DMS114 treated with DMSO at 0.1 percent for 48 hours (cell line): ENCODE measurements at regions not wholly inside any gene's neighbourhood (a gene's known extent, or its start where the extent isn't known, plus 50 kb on each side); places are given as distances from the start of the nearest gene placed in this dataset.

Experiments
- DNase-seq: peaks from one replicate; lab custom pipeline; 2025; ENCODE audit not compliant: unreplicated experiment; lab: John Stamatoyannopoulos, UW

DNA sequence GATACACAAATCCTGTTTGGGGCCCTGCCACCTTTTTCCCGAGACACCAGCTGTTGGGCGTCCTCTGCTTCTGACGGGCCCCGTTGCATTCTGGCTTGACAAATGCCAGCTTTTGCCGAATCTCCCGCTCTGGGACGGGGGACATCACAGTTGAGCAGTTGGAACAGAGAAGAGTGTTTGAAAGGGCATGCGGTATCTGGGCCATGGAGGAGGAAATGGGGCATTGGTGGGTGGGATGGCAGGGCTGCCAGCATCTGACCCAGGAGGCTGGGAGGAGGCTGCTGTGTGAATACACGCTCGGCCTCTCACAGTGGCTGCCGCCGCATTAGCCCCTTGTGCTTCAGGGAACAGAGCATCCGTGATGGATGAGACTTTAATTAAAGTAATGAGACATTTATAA lies 184.3 kb upstream of the TNRC6C start:
- no peak for DNase-seq

DNA sequence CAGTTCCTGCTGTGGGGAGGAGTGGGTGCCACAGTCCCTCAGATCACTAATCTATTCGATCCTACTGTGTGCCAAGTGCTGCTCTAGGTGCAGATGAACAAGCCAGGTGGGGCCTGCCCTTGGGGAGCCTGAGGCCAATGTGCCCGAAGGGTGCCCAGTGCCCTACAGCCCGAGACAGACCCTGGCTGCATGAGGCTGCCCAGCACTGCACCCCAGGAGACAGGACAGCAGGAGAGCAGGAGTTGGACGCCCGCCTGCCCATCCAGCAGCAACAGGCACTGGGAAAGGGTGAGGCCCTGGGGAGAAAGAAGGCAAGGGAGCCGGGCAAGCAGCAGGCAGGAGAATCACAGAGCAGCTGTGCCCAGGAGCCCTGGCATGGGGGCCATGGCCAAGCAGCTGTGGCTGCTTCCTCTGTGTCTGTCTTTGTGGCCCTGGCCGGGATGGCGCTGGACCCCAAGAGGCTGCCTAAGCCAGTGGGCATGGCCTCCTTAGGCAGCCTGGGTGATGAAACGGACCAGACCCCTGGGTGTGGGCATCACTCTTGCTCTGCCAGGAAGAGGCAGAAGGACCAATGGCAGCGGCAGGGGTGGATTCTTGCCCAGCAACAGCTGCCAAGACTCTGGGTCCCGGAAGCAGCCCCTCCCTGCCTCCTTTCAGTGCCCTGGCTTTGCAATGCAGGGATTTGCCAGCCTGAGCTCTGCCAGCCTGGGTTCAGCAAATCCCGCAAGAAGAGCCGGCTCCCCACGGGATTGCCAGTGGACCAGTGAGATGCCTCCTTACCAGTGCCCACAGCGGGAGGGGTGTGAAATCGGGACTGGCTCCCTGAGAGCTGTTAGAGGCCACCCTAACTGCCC lies 179.6 kb upstream of the TNRC6C start:
- no peak for DNase-seq

DNA sequence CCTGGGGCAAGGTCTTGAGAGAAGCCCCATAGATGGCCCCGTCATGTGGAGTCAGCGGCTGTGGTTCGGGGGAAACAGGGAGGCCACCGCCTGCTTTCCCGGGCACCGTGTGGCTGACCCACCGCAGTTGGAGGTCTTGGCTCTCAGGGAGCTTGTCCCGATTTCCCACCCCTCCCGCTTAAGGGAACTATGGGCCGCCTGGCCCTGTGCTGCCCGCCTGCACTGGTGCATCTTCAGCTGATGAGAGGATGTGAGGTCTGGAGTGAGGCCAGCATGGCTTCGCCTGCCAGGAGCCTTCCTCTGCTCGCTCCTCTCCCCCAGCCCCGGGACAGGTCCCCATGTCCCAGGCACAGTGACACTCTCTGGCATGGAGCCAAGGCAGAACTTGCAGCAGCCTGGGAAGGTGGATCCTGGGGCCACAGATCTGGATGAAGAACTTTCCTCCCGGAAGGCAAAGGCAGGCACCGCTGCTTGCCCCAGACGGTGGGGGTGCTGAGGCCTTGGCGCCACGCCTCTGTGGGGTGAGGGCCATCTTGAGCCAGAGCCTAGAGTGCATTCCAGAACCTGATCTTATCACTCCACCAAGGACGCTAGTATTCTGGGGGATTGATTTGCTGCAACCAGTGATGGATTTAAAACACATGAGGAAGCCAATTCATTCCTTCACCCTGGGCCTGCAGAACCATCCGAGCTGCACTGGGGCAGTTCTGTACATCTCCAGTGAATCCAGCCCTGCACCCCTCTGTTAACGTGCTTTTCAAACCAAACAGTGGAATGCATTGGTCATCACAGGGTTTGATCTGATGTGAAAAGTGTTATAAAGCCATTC lies 178.6 kb upstream of the TNRC6C start:
- DNase-seq: no peak

DNA sequence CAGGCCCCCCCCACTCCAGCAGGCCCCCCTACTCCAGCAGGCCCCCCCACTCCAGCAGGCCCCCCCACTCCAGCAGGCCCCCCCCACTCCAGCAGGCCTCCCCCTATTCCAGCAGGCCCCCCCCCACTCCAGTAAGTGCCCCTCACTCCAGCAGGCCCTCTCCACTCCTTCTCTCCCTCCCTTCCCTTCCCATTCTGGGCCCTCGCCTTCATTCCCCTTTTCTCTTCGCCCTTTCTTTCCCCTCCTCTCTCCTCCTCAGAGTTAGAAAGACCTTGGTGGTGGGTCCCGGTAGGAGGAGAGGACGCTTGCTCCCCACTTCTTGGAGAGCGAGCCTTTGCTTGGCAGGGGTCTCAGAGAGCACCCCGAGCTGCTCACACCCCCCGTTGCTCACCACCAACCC lies 177.0 kb upstream of the TNRC6C start:
- no peak for DNase-seq

DNA sequence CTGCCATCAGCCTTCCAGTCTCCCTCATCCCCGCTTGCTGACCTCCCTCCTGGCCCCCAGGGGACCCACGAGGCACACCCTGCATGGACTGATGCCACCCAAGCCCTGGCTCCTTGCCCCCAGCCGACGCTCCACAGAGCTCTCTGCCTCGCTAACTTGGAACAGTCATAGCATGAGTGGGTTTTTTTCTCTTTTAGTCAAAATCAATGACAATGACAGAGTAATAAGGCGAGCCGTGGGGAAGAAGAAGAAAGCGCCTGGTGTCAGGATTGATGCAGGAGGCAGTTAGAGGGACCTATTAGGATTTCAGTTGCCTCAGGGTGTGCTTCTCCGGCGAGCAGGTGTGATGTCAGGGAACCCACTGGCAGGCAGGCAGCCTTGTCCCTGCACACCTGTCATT lies 176.3 kb upstream of the TNRC6C start:
- no peak for DNase-seq

DNA sequence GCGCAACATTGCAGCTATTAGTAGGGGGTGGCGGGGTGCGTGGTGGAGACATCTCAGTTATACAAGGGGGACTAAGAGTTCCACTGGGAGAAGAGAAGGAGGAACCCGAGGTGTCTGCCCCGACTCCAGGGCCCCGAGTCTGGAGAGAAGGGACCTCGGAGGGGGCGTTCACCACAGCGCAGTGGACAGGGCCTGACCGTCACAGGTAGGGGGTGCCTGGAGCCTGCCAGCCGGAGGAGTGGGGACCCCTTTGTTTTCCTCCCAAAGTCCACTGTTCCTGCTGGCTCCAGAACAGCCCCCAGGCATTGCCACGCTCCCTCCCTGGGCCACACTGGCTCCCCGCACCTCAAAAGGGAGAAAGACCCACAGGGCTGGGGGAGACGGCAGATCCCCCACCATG lies 175.9 kb upstream of the TNRC6C start:
- DNase-seq: no peak

DNA sequence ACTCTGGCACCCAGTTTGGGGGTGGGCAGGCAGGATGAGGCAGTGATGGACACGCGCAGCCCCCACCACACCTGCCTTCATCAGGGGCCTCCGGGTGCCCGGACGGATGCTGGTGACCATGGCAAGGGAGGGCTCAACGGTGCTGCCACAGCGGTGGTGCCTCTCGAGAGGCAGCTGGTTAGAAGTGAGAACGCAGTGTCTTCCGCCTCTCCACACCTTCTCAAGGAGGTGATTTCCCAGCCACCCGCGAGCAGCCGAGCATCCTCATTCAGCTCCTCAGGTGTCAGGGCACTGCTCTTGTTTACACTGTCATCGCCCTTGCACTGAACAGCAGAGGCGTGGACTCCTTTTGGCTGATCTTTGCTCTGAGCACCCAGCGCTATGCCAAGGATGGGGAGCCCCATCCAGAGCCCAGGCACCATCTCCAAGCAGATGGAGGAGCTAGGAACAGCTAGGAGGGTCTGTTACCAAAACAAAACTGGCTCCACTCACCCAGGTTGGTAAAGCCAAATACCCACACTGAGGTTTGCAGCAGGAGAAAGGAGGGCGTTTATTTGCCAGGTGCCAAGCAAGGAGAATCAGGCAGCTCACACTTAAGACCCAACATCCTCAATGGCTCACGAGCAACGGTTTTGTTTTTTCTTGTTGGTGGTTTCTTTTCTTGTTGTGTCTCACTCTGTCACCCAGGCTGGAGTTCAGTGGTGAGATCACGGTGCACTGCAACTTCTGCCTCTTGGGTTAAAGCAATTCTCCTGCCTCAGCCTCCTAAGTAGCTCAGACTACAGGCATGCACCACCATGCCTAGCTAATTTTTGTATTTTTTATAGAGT lies 174.3 kb upstream of the TNRC6C start:
- no peak for DNase-seq

DNA sequence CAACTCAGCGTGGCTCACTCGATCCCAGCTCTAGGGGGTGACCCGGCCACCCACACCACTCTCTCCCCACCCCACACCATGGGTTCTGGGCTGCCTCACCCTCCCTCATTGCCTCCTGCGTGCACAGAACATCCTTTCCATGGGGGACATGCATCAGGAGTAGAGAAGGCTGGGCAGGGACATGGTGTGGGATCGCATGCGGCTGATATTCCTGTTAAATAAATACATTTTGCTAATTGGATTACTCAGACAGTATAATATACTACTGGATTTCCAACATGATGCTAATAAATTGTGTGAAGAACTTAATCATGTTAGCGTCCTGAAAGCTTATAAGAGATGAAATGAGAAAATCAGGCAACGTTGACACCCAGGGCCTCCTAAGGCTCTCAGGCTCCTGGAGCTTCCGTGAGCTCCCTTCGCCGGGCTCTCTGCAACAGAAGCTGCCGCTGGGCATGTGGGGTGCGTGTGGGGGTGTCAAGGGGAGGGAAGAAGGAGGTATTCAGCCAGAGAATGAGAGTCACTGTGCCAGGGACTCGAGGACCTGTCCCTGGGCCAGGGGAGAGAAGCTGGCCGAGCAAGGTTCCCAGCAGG lies 173.1 kb upstream of the TNRC6C start:
- no peak for DNase-seq

DNA sequence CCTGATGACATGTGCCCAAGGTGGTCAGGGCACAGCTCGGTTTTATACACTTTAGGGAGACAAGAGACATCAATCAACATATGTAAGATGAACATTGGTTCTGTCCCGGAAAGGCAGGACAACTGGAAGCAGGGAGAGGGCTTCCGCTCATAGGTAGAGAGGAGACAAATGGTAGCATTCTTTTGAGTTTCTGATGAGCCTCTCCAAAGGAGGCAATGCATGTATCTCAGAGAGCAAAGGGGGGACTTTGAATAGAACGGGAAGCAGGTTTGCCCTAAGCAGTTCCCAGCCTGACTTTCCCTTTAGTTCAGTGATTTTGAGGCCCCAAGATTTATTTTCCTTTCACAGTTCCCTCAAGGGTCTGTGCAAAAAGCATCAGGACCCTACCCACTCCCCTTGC lies 172.4 kb upstream of the TNRC6C start:
- no peak for DNase-seq

DNA sequence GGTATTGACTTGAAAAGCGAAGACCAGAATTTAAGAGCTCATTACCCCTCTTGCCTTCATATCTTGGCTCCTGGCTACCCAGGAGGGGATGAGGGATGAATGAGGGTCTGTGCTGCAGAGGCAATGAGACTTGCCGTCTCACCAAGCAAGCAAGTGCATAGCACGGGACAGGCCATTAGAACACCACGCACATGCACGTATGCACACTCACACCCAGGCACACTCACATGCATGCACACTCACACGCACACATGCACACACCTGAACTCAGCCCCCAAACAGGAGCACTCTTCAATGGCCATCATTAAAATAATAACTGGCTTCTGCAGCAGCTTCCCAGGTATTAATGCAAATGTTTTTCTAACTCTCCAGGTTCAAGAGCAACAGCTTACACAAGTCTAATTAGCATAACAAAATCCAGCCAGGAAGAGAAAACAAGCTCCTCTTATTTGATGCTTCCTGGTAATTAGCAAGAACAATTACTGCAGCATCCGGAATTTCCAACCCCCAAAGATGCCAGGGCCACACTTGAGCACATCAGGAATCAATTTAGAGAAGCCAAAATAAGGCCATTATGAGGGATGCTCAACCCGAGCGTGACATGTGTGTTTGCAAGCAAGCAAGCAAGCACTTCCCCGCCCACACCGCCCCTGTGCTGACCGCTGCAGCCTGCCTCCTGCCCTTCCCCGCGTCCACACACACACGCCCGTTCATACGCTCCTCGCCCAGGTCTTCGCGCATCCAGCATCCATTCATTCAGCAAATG lies 171.6 kb upstream of the TNRC6C start:
- DNase-seq: no peak

DNA sequence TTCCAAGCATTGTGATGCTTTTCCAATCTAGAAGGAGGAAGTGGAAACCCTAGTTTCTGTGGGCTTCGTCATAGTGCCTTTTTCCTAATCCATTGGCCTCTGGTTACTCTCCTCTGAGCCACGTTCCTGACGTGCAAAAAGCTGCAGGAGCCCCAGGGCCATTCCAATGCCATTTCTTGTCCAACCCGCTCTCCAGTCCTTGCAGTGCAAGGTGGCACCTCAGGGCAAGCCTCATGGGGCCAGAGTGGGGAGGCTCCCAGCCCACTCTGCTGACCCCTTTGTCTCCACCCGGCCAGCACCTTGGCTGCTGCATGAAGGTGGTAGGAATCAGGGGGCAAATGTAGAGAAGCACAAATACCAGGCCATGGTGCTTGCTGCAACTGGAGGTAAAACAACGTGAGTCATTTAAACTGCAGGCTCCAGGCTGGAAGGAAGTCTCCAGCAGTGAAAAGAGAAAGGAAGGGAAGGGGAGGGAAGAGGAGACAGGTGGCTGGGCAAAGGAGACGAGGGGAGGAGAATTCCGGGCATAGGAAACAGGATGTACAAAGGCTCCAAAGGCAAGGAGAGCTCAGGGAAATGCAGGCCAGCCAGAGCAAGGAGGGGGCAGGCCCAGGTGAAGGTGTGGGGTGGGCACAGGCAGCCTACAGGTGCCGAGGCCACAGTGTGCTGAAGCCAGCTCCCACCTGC lies 168.2 kb upstream of the TNRC6C start:
- DNase-seq: no peak

DNA sequence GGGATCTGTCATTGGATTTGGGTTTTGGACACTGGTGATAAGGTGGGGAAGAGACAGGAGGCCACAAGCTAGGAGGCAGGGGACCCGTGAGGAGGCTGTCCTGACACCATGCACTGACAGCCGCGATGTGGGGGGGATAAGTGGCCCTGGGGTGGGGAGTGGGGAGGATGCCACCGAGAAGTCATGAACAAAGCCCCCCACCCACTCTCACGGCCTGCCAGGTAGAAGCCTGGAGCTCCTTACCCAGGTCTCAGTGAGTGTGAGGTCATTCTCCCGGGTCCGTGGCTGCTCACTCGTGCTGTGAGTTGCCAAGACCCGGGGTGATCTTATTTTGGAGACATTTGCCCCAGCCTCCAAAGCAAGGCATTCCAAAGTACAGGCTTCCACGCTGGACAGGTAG lies 165.9 kb upstream of the TNRC6C start:
- DNase-seq: no peak

DNA sequence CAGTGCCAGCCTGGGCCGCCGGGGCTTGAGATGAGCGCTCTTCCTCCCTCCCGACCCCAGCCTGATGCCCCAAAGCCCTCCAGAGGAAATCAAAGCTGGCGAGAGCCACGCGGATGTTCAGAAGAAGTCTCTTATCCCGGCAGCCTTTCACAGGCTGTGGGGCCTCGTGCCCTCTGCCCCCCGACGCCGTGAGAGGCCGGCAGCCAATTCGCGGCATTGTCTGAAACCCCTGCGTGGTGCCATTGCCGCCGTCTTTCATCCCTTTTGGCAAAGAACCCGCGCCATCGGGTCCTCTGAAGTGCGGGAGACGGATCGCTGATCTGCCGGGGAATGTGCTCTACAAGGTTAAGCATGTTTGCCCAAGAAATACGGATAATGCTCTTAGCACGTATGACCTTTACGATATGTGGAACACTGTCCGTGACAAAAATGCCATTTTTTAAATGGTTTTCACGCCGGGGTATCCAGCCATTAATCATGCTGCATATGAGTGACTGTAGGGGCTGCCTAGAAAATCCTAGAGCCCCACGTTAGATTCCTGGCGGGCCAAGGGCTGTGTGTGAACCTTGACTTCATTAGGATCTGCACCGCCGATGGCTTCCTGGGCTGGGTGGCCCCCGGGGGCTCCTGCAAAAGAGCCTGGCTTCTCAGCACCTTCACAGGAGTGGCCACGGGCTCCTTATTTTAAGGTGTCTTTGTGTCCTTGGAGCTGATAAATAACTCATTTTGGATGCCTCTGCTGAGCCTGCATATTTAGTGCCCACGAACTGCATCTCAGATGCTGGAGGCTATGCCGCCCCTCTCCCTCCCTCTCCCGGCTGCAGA lies 165.1 kb upstream of the TNRC6C start:
- DNase-seq: no peak

DNA sequence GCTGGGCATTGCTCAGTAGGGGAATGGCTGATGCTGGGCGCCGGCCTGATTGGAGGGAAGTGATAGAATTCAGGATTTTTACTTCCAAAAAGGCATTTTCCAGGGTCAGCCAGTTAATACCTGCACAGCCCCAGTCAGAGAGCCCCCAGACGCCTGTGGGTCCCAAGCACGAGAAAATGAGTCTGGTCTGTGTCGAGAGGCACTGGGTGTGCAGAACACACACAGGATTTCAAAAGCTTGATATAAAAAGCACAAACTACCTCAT lies 164.6 kb upstream of the TNRC6C start:
- DNase-seq: no peak

DNA sequence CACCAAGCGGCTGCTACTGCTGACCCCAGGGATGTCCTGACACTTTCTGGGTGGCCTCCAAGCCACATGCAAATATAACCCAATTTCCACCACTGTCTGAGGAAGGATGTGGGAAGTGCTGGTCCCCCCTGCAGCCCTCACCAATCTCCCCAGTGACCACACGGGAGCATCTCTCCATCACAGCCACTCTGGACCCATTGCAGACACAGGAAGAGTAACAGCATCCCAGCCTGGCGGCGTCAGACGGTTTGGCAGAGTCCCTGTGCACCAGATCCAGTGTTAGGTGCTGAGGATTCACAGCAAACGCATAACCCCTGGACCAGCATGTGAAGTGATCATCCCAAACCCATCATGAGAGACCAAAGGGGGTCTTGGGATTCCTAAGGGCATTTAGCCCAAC lies 163.7 kb upstream of the TNRC6C start:
- DNase-seq: no peak

DNA sequence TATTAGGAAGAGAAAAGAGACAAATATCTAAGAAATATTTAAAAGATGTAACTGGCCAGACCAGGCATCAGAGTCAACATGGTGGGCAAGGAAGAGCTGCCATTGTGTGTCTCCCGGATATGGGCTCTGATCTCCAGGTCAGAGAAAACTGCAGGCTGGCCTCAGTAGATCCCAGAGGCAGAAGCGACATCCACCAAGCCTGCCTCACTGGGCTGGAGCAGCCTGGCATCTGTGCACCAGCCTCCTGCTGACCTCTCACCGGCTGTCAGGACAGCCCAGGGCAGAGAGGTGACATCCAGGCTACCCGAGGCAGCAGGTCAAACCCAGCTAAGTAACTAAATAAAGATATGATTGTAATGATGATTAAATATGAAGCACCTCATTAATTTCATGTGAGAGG lies 162.8 kb upstream of the TNRC6C start:
- DNase-seq: no peak

DNA sequence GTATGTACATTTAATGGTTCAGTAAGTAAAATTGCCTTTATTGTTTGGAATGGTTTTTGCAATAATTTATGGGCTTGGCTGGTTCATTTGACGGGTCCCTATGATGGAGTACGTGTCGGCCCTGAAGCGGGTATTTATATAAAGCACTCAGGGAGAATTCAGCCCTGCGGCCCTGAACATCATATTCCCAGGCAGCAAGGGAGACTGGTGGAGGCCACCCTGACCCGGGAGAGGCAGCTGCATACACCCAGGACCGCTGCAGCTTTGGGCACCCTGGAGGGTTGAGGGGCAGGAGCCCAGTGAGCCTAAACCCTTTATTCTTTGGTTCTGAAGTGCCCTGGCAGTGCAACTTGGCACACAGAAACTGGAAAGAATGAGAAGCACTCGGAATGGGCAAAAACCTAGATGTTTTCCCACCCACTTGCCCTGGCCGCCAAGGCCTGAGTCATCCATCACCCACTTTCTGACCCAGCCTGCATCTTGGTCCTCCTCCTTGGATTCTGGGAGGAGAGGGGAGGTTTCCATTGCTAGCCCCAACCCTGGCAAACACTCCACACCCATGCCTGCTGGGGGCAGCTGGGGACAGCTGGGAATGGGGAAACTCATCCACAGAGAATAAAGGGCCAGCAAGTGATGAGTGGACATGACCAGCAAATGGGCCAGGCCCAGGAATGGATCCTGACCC lies 162.2 kb upstream of the TNRC6C start:
- no peak for DNase-seq

DNA sequence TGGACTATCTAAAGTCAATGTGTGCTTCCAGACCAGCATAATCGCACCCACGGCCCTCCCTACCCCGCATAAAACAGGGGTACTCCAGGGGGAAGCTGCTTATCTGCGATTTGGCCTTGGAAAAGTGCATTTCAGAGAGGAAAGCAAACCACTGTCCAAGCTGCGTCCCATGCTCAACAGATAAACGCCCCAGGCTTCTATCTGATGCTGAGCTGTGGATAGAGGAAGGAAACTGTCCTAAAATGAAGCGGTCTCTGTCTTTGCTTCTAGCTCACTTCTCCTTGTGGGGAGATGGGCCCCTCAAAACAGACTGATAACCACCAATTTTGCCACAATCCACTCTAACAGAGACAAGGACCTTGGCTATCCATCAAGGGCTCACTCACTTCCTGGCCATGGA lies 160.5 kb upstream of the TNRC6C start:
- no peak for DNase-seq

DNA sequence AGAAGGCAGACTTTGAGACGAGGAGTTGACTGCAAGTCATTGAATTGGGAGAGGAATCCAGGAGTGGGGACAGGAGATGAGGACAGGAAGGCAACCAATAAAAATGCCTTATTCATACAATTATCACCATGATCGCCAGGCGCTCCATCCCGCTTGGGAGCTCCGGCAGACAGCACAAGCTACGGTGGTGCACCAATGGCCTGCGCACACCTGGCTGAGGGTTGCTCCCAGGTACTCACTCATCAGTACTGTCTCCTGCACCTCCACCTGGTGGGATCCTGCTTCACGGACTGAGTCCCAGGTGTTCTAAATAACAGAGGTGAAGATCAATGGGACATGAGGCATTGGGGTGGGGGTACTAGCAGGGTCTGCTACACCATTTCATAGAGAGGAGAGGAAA lies 160.0 kb upstream of the TNRC6C start:
- DNase-seq: no peak
